ENCODE measurements at regions not wholly inside any gene's neighbourhood (a gene's known extent, or its start where the extent isn't known, plus 50 kb on each side); places are given as distances from the start of the nearest gene placed in this dataset.
A peak's percentile ranks its signal among the peaks of the same experiment; 100 is the strongest.

GRCh38 chr10:10927608-10928007 is 90.1 kb upstream of the CELF2 start:
- no peak for DNase-seq

GRCh38 chr10:10930979-10931743 is 86.5 kb upstream of the CELF2 start:
- no peak for DNase-seq

- DNase-seq = no peak
Measured at GRCh38 chr10:10935032-10935431, 82.6 kb upstream of the CELF2 start.

GRCh38 chr10:10938676-10939075 is 79.0 kb upstream of the CELF2 start:
- no peak for DNase-seq

GRCh38 chr10:10941127-10941730 is 76.4 kb upstream of the CELF2 start:
- no peak for DNase-seq

GRCh38 chr10:10942441-10942840 is 75.2 kb upstream of the CELF2 start:
- no peak for DNase-seq

- DNase-seq = no peak
Measured at GRCh38 chr10:10946081-10946480, 71.6 kb upstream of the CELF2 start.

- DNase-seq = no peak
Measured at GRCh38 chr10:10946801-10947200, 70.9 kb upstream of the CELF2 start.

GRCh38 chr10:10951675-10952074 is 66.0 kb upstream of the CELF2 start:
- DNase-seq = no peak

GRCh38 chr10:10952800-10953199 is 64.9 kb upstream of the CELF2 start:
- DNase-seq = no peak

- DNase-seq = no peak
Measured at GRCh38 chr10:10956681-10957542, 60.8 kb upstream of the CELF2 start.

- DNase-seq = no peak
Measured at GRCh38 chr10:10958041-10958440, 59.6 kb upstream of the CELF2 start.

GRCh38 chr10:10959666-10960065 is 58.0 kb upstream of the CELF2 start:
- DNase-seq = no peak

GRCh38 chr10:10960534-10960933 is 57.1 kb upstream of the CELF2 start:
- DNase-seq = no peak

GRCh38 chr10:10961072-10961471 is 56.6 kb upstream of the CELF2 start:
- DNase-seq = no peak

GRCh38 chr10:10967029-10967428 is 50.6 kb upstream of the CELF2 start:
- DNase-seq = peak; percentile 42

- no peak for DNase-seq
Measured at GRCh38 chr10:10967581-10968256, 50.0 kb upstream of the CELF2 start.

Data from DMS53 (cell line).